GM12878 (cell line): ENCODE measurements at regions not wholly inside any gene's neighbourhood (a gene's known extent, or its start where the extent isn't known, plus 50 kb on each side); places are given as distances from the start of the nearest gene placed in this dataset.

Experiments used
- BACH1 ChIP-seq: fragments of 450-650 bp; IDR thresholded peaks from 2 replicates; pipeline ENCODE4 v1.6.1; 2017; ENCODE audit warnings: mild to moderate bottlenecking, borderline replicate concordance
- KDM1A ChIP-seq: fragments of 200-600 bp; sonication (generic); IDR thresholded peaks from 2 replicates; pipeline ENCODE4 v1.6.1; 2016; ENCODE audit warnings: borderline replicate concordance

DNA sequence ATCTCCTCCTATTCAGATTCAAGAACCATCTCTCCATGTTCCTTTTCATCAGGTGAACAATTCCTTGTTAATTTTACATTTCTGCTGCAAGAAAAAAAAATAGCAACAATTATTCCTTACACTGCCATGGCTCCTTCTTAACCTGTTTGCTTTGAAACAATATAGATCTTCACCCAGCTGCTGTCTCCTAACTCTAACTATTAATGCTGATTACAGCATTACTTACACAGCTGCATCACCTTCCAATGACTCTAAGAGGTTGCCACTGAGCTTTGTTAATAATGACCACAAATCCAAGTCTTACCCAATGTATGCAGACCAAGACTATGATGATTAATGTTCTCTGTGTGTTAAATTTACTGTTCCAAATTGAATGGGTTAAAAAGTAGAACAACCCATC, 541.4 kb downstream of the TOX3 start:
- TF ChIP-seq KDM1A (no peak), BACH1 (no peak)
